IPS-NIHi7 (cell line): ENCODE measurements at regions not wholly inside any gene's neighbourhood (a gene's known extent, or its start where the extent isn't known, plus 50 kb on each side); places are given as distances from the start of the nearest gene placed in this dataset.
A peak's percentile ranks its signal among the peaks of the same experiment; 100 is the strongest.

Experiments used
- DNase-seq: peaks from one replicate; pipeline ENCODE4 v3.0.0; 2012; ENCODE audit warnings: mixed read lengths; ENCODE audit errors: extremely low spot score

DNA sequence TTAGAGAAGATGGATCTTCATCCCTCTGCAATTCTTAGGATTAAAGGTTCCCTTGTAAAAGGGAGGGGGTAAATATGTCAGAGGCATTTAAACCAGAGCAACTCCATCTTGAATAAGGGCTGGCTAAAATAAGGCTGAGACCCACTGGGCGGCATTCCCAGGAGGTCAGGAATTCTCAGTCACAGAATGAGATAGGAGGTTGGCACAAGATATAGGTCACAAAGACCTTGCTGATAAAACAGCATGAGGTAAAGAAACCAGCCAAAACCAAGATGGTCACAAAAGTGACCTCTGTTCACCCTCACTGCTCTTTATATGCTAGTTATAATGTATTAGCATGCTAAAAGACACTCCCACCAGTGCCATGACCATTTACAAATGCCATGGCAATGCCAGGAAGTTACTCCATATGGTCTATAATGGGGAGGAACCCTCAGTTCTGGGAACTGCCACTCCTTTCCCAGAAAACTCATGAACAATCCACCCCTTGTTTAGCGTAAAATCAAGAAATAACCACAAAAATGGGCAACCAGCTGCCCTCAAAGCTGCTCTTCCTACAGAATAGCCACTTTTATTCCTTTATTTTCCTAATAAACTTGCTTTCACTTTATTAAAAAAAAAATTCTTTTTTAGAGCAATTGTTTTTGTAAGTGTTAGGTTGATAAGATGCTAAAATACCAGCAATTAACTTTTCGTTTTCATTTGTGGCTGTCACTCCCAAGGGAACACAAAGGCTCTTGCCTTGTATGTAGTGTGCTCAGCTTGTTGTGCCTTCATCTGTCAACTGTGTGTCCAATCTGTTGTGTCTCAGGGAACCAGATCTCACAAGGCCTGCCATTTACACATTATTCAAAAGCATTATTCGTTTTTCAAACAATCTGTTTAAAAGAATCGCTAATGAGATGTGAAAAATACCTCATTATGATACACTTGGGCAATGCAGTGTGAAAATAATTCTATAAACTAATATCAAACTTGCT, 205.2 kb upstream of the RGPD4 start:
- no peak for DNase-seq

DNA sequence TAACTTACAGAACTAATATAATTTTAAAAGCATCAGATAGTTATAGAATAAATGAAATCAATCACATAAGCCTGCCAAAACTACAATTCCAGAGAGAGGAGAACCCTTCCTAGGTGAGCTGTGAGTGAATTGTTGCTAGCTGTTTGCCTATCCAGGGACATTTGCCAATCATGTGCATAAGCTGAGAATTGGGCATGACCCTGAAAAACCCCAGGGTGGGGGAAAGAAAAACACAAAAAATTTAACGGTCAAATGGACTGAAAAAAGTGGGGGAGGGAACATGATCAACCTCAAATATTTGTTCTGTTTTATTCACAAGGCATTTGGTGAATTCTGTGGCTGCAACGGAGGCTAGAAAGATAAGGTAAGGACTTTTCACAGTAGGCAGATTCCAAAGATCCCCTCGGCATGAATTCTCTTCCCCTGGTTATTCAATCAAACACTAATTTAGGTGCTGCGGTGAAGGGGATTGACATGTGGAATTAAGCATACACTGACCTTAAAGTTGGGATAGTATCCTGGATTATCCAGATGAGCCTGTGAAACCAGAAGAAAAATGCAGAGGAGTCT, 203.9 kb upstream of the RGPD4 start:
- DNase-seq, result no peak

DNA sequence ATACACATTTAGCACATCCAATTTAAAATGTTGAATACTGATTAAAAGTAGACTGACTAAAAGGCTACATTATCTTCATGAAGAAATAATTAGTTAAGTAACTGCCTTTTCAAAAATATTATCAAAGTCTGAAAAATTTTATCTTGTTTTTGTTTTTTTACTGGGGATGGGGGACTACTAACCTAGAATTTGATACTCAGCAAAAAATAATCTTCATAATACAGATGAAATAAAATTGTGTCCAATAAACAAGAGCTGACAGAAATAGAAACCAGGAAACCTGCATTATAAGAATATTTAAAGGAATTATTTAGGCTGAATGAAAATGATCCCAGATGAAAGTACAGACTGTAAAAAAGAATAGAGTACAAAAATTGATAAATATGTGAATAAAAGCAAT, 200.7 kb upstream of the RGPD4 start:
- no peak for DNase-seq

GRCh38 chr2:107627164-107627563, 199.5 kb upstream of the RGPD4 start:
- no peak for DNase-seq

- DNase-seq, result no peak
Observed at GRCh38 chr2:107627926-107628325, 198.8 kb upstream of the RGPD4 start.

DNA sequence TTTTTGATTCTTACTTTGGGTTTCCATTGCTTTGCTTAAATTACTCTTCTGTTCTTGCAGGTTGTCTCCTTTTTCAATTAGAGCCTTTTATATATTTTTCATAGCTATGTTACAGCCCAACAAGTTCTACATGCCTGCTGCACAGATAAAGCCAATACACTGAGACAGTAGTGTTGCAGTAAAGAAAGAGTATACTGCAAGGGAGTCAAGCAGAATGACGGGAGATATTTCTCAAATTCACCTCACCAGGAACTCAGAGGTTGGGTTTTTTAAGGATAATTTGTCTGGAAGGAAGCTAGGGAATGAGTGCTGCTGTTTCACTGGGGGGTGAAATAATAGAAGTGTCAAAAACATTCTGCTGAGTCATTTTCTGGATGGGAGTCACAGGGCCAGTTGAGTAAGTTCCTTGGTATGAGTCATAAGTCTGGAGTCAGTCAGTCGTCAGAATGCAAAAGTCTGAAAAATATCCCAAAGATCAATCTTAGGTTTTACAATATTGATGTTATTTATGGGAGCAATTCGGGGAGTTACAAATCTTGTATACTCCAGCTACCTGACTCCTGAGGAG, 193.0 kb upstream of the RGPD4 start:
- DNase-seq, result no peak

DNA sequence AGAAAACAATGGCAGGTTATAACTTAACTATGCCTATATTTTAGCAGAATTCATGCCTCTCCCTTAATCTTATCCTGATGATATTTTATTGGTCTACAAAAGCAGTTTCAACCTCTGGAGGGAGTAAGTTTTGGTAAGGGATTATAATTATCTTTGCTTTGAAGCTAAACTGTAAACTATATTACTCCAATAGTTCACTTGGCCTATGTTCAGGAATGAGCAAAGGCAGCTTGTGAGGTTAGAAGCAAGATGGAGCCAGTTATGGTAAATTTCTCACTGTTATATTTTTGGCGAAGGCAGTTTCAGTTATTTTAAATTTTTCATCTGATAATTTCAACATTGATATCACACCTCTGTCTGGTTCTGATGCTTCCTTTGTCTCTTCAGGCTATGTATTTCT, 192.5 kb upstream of the RGPD4 start:
- DNase-seq, result no peak

GRCh38 chr2:107635883-107636282, 190.8 kb upstream of the RGPD4 start:
- DNase-seq, result no peak

- DNase-seq, result peak; percentile 10
Observed at GRCh38 chr2:107645586-107645985, 181.1 kb upstream of the RGPD4 start.

DNA sequence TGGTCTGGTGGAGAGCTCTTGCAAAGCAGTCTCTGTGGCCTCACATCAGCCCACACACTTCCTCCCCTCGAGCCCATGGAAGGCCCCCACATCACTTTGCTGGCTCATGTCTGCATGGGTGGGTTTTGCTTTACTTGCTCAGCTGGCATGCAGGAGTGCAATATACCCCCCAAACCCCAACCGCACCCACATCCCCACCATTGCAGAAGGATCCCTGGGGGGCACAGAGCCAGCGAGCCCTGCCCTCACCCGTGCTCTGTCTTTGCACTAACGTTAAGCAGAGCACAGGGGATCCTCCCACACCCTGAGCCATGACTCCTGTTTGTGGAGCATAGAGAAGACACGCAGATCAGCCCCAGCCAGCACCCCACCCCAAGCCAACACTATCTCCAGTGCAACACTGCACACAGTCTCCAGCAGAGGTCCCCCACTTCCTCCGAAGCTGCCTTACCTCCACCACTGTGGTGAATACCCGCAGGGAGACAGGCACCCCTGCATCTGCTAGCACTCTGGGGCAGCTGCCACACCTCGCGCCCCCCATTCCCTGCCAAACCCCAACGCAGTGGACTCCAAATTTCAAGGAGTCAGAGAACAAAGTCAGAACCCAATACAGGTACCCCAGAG, 177.8 kb upstream of the RGPD4 start:
- DNase-seq, result peak; percentile 44

DNA sequence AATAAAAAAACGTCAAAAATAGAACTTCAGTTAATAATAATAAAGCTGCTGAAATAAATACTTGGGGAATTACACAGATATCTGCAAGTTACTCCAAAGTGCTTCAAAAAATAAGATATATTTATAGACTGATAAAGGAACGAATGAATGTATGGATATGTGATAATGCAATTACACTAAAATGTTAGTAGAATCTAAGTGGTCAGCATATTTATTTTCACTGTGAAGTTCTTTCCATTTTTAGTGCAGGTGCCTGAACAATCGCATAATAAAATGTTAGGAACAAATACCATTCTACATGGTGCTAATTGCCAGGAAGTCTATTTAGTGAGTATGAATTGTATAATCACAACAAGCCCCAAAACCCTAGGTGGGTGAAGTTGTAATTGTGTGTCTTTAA, 169.6 kb upstream of the RGPD4 start:
- no peak for DNase-seq

DNA sequence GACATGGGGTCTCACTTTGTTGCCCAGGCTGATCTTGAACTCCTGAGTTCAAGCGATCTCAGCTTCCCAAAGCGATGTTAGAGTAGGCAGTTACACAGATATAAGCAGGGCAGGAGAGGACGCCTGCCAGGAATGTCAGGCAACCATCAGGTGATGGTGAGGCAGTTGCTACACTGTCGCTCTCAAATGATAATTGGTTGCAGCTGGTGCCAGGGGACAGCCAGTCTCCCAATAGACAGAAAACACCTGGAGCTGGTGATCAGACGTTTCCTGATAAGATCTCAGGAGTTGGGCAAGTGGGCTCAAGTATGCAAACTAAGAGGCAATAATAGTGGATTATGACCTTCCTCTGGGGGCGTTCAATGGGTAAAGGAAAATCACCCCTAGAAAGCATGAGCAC, 163.1 kb upstream of the RGPD4 start:
- no peak for DNase-seq

DNA sequence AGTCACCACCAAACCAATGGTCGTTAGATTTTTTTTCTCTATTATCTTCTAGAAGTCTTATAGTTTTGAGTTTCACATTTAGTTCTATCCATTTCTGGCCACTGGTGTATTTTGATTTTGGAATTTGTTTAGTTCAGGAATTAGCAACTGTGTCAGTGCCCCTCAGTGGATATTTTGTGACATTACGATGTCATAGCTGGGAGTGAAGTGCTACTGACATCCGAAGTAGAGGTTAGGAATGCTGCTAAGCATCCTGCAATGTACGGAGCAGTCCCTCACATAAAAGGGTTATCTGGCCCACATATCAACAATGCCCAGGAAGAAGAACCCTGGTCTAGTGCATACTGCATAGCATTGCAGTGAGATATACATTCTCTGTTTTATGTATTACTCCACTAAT, 157.4 kb upstream of the RGPD4 start:
- no peak for DNase-seq

DNA sequence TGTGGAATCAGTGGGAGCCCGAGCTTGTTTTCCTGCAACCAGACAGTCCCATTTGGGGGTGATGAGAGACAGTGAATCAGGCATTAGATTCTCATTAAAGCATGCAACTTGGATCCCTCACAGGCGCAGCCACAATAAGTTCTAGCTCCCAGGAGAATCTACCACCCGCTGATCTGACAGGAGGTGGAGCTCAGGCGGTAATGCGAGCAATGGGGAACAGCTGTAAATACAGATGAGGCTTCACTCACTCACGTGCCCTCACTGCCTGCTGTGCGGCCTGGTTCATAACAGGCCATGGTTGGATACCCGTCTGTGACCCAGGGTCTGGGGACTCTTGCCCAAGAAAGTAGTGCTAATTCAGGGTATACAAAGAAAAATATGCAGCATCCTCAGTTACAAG, 144.8 kb upstream of the RGPD4 start:
- DNase-seq, result peak; percentile 16

GRCh38 chr2:107684421-107684820, 142.3 kb upstream of the RGPD4 start:
- no peak for DNase-seq

DNA sequence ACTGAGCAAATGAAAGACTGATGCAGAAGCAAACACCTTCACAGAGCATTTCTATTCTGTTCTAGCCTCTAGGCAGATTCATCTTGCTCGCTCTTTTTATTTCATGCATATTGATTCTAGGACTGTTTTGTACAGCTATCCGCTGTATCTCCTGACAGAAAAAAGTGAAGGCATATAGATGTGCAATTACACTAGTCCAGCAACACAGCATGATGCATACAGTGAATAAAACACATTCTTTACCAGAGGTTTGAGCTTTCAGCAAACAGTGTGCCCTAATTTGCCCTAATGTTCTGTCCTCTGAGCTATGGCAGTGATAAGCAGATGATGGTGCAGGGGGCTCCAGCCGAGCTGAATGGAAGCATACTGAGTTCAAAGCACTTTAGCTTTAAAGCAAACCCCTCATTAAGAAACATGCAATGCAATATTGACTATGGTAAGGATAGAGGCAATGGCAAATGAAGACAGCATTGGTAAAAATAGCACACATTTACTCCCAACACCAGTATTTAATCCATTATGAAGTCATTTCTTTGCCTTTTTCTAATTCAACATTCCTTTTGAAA, 141.2 kb upstream of the RGPD4 start:
- DNase-seq, result no peak

DNA sequence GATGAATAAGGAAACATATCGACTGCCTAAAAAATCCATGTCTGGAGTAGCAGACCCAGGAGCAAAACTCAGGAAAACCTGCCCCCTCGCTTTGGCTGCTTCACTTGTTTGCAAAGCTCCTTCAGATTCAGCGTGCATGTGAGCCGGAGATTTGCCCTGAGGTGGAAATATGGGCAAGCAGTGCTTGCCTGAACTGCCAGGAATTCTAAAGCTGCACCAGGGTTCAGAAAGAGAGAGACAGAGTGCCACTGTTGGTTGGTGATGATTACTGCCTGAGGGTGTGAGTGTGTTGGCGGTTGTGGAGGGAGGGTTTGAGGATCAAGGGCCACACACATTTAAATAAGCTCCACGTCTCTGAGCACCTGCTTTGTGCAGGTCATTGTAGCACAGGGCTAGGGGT, 139.6 kb upstream of the RGPD4 start:
- DNase-seq, result no peak

DNA sequence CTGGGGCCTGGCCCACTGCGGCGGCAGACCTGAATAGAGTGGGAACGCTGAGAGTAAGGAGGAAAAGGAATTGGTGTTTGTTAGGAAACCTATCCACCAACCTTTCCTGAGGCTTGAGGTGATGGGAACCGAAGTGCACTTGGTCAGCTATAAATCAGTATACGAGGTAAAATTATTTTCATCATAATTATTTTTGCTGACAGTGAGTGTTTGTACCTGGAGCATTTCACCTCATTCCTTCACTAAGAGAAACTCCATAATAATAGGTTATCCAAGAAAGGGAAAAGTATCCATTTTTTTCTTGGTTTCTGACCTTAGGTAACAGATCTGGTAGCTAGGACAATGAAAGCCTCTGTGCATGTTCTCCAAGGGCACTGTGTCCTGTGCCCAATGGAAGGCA, 138.6 kb upstream of the RGPD4 start:
- DNase-seq, result no peak

DNA sequence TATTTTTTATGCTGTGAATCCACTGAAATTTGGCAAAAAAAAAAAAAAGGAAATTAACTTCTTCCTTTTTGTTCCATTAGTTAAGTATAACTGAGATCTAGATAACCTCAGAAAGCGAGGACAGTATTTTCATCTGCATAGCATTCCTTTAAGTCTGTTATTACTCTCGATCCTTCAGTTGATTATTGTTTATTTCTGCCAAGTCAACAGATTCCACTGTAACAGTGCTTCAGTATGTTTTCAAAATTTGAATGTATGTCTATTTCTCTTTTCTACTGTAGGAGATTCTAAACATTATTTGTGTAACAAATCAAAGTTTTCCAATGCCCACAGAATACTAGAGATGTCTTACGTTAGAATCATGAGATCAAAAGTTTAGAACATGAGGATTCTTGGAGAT, 133.1 kb upstream of the RGPD4 start:
- DNase-seq, result no peak

GRCh38 chr2:107694667-107695066, 132.0 kb upstream of the RGPD4 start:
- no peak for DNase-seq

DNA sequence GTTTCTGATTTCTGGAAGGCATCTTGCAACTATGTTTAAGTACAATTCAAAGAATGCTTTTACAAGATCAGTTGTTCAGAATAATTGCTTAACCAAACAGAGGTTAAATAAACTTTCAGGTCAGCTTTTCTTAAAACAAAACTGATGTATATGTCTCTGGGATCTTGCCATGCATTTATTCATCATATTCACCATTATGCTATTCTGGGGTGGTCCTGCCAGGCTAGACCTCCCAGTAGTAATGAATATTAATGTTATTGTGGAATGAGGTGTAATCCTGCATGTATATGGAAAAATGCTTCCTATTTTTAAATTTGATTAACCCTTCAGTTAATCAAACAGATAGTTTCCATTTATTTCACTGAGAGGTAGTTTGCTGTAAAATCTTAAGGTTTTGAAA, 129.3 kb upstream of the RGPD4 start:
- no peak for DNase-seq

DNA sequence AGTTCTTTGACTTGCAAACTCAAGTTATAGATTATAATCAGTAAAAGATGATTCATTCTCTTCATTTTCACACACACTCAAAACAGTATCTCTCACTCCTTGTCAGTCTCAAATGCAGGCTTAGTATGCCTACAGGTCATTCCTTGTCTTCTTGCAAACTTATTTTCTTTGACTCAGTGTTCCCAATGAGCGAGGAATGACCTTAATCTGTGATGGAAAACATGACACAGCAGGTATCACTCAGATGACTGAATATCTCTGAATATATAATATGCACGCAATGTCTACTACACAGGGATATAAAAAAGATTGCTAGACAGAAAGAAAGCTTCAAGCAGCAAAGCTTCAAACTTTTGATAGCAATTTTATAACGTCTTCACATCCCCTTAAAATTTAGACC, 127.8 kb upstream of the RGPD4 start:
- no peak for DNase-seq
